Body of pancreas (tissue), 4 donors: ENCODE measurements at regions not wholly inside any gene's neighbourhood (a gene's known extent, or its start where the extent isn't known, plus 50 kb on each side); places are given as distances from the start of the nearest gene placed in this dataset.
"Not testable (repeated sequence)": the region's sequence is repeated elsewhere in the genome, so short reads cannot be mapped to it uniquely, and the experiment has no call there.

Experiments used
- ATAC-seq: fragments of 150-250 bp; one replicate; pipeline ENCODE4 v1.9.1; 2016
- DNase-seq, 4 donors: peaks; one replicate each; pipeline ENCODE4 v3.0.0-alpha.2; 2019
- H3K27ac ChIP-seq, 4 donors: fragments of 200-600 bp; sonication (generic); 1 replicate in 3 of 4; 2 replicates in 1 of 4; pipeline versions ENCODE4 v1.5.1 to v1.6.1; 2016 to 2019; ENCODE audit warnings: mild to moderate bottlenecking in 1 of 4, mixed read lengths in 1 of 4, moderate library complexity in 1 of 4
- H3K27me3 ChIP-seq, 2 donors: fragments of 200-600 bp; sonication (generic); one replicate each; pipeline ENCODE4 v1.6.0; 2016; ENCODE audit warnings: mild to moderate bottlenecking in 1 of 2
- H3K36me3 ChIP-seq, 2 donors: fragments of 200-600 bp; sonication (generic); replicated peaks in 1 of 2; 2 replicates each; pipeline ENCODE4 v1.5.1; 2016; ENCODE audit warnings: low read depth in 2 of 2; ENCODE audit not compliant: insufficient read depth in 1 of 2
- H3K4me1 ChIP-seq: fragments of 200-600 bp; sonication (generic); one replicate; pipeline ENCODE4 v1.6.0; 2016
- H3K4me3 ChIP-seq, 2 donors: fragments of 200-600 bp; sonication (generic); 1 replicate in 1 of 2; 2 replicates in 1 of 2; pipeline ENCODE4 v1.5.1; 2016 to 2019
- H3K9me3 ChIP-seq, 3 donors: fragments of 200-600 bp; sonication (generic); 1 replicate in 2 of 3; 2 replicates in 1 of 3; pipeline ENCODE4 v1.5.1; 2016
- CTCF ChIP-seq, 7 experiments: fragments of 450-650 bp in 4 of 7; fragments of 200-600 bp in 3 of 7; sonication (generic) in 3 of 7; IDR thresholded peaks; one replicate each; pipeline ENCODE4 v1.5.1; 2016 to 2019; ENCODE audit warnings: antibody characterized with exemption in 7 of 7
- POLR2A ChIP-seq, 3 donors: fragments of 450-650 bp; IDR thresholded peaks; one replicate each; pipeline ENCODE4 v1.6.1; 2016; ENCODE audit warnings: antibody characterized with exemption in 3 of 3, mild to moderate bottlenecking in 2 of 3
- WGBS, 2 donors: methylation state at CpG; one replicate each; pipeline ENCODE4 v1.1.5; 2017; 5-methylcytosine and 5-hydroxymethylcytosine counted together
- intact Hi-C: fragments of 100-400 bp; cut with DNase I; formaldehyde crosslinking; loops from one replicate; pipeline ENCODE4 v1.15.1; 2023

- Histone ChIP-seq H3K36me3 (no peaks in the 10 kb centered on the region), H3K27me3 (no peaks in the 10 kb centered on the region), H3K4me3 (no peak overlapping the region), H3K9me3 (no peaks in the 10 kb centered on the region), H3K27ac (no peak overlapping the region), H3K4me1 (no peaks in the 10 kb centered on the region)
- intact Hi-C loops: no loop called here
- ATAC-seq: no peak
- 53 to 67% methylated on average over 3 of the region's 3 CpGs for WGBS, 2 donors
- TF ChIP-seq POLR2A (IDR thresholded peaks at IDR 0.05) (no peak), CTCF (IDR thresholded peaks at IDR 0.05) (no peak)
- no peak for DNase-seq
Measured at GRCh38 chr5:122691931-122692330, 82.9 kb upstream of the SNX2 start.

- Histone ChIP-seq H3K27ac (no peak overlapping the region), H3K4me3 (no peak overlapping the region), H3K27me3 (no peaks in the 10 kb centered on the region), H3K9me3 (no peaks in the 10 kb centered on the region), H3K36me3 (no peaks in the 10 kb centered on the region), H3K4me1 (no peaks in the 10 kb centered on the region)
- WGBS, 2 donors: 73 to 82% methylated on average over 3 of the region's 3 CpGs
- no peak for TF ChIP-seq POLR2A (IDR thresholded peaks at IDR 0.05)
- TF ChIP-seq CTCF (IDR thresholded peaks at IDR 0.05): no peak
- DNase-seq (no peak), ATAC-seq (no peak)
- intact Hi-C loops: no loop called here
Measured at GRCh38 chr5:122693963-122694362, 80.9 kb upstream of the SNX2 start.

GRCh38 chr5:122694884-122695283 lies 80.0 kb upstream of the SNX2 start:
- intact Hi-C loops: no loop called here
- Histone ChIP-seq H3K9me3 (no peaks in the 10 kb centered on the region), H3K4me3 (no peak overlapping the region), H3K27me3 (no peaks in the 10 kb centered on the region), H3K4me1 (no peaks in the 10 kb centered on the region), H3K36me3 (no peaks in the 10 kb centered on the region), H3K27ac (no peak overlapping the region)
- 79 to 80% methylated on average over 5 of the region's 5 CpGs for WGBS, 2 donors
- DNase-seq (no peak), ATAC-seq (no peak)
- TF ChIP-seq CTCF (IDR thresholded peaks at IDR 0.05) (no peak), POLR2A (IDR thresholded peaks at IDR 0.05) (no peak)

GRCh38 chr5:122696735-122697134 lies 78.1 kb upstream of the SNX2 start:
- intact Hi-C loops, H3K36me3 ChIP-seq, H3K4me3 ChIP-seq, ATAC-seq, H3K4me1 ChIP-seq, H3K27ac ChIP-seq, DNase-seq, H3K9me3 ChIP-seq, H3K27me3 ChIP-seq: not testable (repeated sequence)
- WGBS, 2 donors: 90 to 96% methylated on average over 4 of the region's 4 CpGs

GRCh38 chr5:122697191-122697590 lies 77.7 kb upstream of the SNX2 start:
- WGBS, 2 donors: 70 to 85% methylated on average over 2 of the region's 2 CpGs
- intact Hi-C loops: no loop called here
- ATAC-seq: no peak

More at GRCh38 chr5:122697191-122697590, 77.7 kb upstream of the SNX2 start:
- TF ChIP-seq POLR2A (IDR thresholded peaks at IDR 0.05) (no peak), CTCF (IDR thresholded peaks at IDR 0.05) (no peak)
- no peak for DNase-seq
- Histone ChIP-seq H3K27ac (no peak overlapping the region), H3K36me3 (no peaks in the 10 kb centered on the region), H3K4me3 (no peak overlapping the region), H3K9me3 (no peaks in the 10 kb centered on the region), H3K4me1 (no peaks in the 10 kb centered on the region), H3K27me3 (no peaks in the 10 kb centered on the region)
